HEK293 (cell line): ENCODE measurements at regions not wholly inside any gene's neighbourhood (a gene's known extent, or its start where the extent isn't known, plus 50 kb on each side); places are given as distances from the start of the nearest gene placed in this dataset.

ENCODE experiments used
- CTCF ChIA-PET: fragments of 350-600 bp; formaldehyde crosslinking; extraction: SDS; loops from one replicate; lab custom pipeline; 2021; ENCODE audit warnings: antibody characterized with exemption; lab: Yijun Ruan, JAX
- POLR2A ChIA-PET: fragments of 300-600 bp; formaldehyde crosslinking; extraction: SDS; loops from one replicate; lab custom pipeline; 2020; ENCODE audit warnings: antibody characterized with exemption, inconsistent platforms; lab: Yijun Ruan, JAX
- H3K27ac ChIP-seq: fragments of 200-500 bp; sonication (Bioruptor generic); 2 replicates; pipeline ENCODE4 v1.5.1; 2014; ENCODE audit warnings: low read depth, low read length, control low read depth, inconsistent platforms; ENCODE audit errors: extremely low read depth
- H3K36me3 ChIP-seq, 2 experiments: fragments of 200-500 bp in 1 of 2; sonication (Bioruptor generic) in 1 of 2; 1 replicate in 1 of 2; 2 replicates in 1 of 2; pipeline ENCODE4 v1.5.1; 2014 to 2017; ENCODE audit warnings: inconsistent platforms in 2 of 2, low read length in 2 of 2; ENCODE audit not compliant: control insufficient read depth in 2 of 2, insufficient read depth in 1 of 2
- H3K4me1 ChIP-seq: fragments of 200-500 bp; sonication (Bioruptor generic); 2 replicates; pipeline ENCODE4 v1.5.1; 2014; ENCODE audit warnings: mild to moderate bottlenecking, low read length, inconsistent platforms; ENCODE audit not compliant: control insufficient read depth, insufficient read depth
- H3K4me3 ChIP-seq: 2 replicates; pipeline ENCODE4 v1.5.1; 2011; ENCODE audit warnings: low read depth, mild to moderate bottlenecking, control low read depth, low read length, moderate library complexity
- H3K9me3 ChIP-seq: fragments of 200-500 bp; sonication (Bioruptor generic); 2 replicates; pipeline ENCODE4 v1.5.1; 2014; ENCODE audit warnings: low read depth, low read length, inconsistent platforms; ENCODE audit not compliant: control insufficient read depth, insufficient read depth
- SP2 ChIP-seq: fragments of 450-650 bp; formaldehyde crosslinking; IDR thresholded peaks from 2 replicates; pipeline ENCODE4 v1.5.1; 2016; ENCODE audit warnings: missing biosample characterization, missing genetic modification characterization
- YY1 ChIP-seq: fragments of 450-650 bp; formaldehyde crosslinking; IDR thresholded peaks from 2 replicates; pipeline ENCODE4 v1.5.1; 2018; ENCODE audit warnings: missing biosample characterization, missing genetic modification characterization
- ZBTB6 ChIP-seq: fragments of 450-650 bp; formaldehyde crosslinking; IDR thresholded peaks from 2 replicates; pipeline ENCODE4 v1.5.1; 2017; ENCODE audit warnings: missing biosample characterization, missing genetic modification characterization
- ZNF132 ChIP-seq: fragments of 450-650 bp; formaldehyde crosslinking; IDR thresholded peaks from 2 replicates; pipeline ENCODE4 v1.5.1; 2017; ENCODE audit warnings: missing biosample characterization, missing genetic modification characterization, borderline replicate concordance
- ZNF155 ChIP-seq: fragments of 450-650 bp; formaldehyde crosslinking; IDR thresholded peaks from 2 replicates; pipeline ENCODE4 v1.5.1; 2016; ENCODE audit warnings: missing biosample characterization, missing genetic modification characterization
- ZNF16 ChIP-seq: fragments of 450-650 bp; formaldehyde crosslinking; IDR thresholded peaks from 2 replicates; pipeline ENCODE4 v1.5.1; 2016; ENCODE audit warnings: low read depth, missing biosample characterization, missing genetic modification characterization
- ZNF280D ChIP-seq: fragments of 450-650 bp; formaldehyde crosslinking; IDR thresholded peaks from 2 replicates; pipeline ENCODE4 v1.5.1; 2016; ENCODE audit warnings: missing biosample characterization, missing genetic modification characterization
- ZNF350 ChIP-seq: fragments of 450-650 bp; formaldehyde crosslinking; IDR thresholded peaks from 2 replicates; pipeline ENCODE4 v1.5.0; 2017; ENCODE audit warnings: missing biosample characterization, mild to moderate bottlenecking, missing genetic modification characterization
- ZNF473 ChIP-seq: fragments of 450-650 bp; formaldehyde crosslinking; IDR thresholded peaks from 2 replicates; pipeline ENCODE4 v1.5.1; 2017; ENCODE audit warnings: missing biosample characterization, missing genetic modification characterization
- ZNF510 ChIP-seq: fragments of 450-650 bp; formaldehyde crosslinking; IDR thresholded peaks from 2 replicates; pipeline ENCODE4 v1.5.1; 2018; ENCODE audit warnings: mild to moderate bottlenecking, missing genetic modification characterization, missing biosample characterization; ENCODE audit not compliant: insufficient replicate concordance
- ZNF518A ChIP-seq: fragments of 450-650 bp; formaldehyde crosslinking; conservative IDR thresholded peaks from 2 replicates; pipeline ENCODE4 v1.5.1; 2016; ENCODE audit warnings: low read depth, missing biosample characterization, missing genetic modification characterization
- ZNF549 ChIP-seq: fragments of 450-650 bp; IDR thresholded peaks from 2 replicates; pipeline ENCODE4 v1.5.1; 2018; ENCODE audit warnings: missing biosample characterization, missing genetic modification characterization, mild to moderate bottlenecking, inconsistent platforms, moderate library complexity
- ZNF555 ChIP-seq: fragments of 450-650 bp; formaldehyde crosslinking; conservative IDR thresholded peaks from 2 replicates; pipeline ENCODE4 v1.5.1; 2017; ENCODE audit warnings: missing biosample characterization, mild to moderate bottlenecking, missing genetic modification characterization, inconsistent platforms
- ZNF571 ChIP-seq: fragments of 450-650 bp; formaldehyde crosslinking; IDR thresholded peaks from 2 replicates; pipeline ENCODE4 v1.5.0; 2017; ENCODE audit warnings: missing biosample characterization, missing genetic modification characterization
- ZNF626 ChIP-seq: fragments of 450-650 bp; sonication (Bioruptor Pico); formaldehyde crosslinking; IDR thresholded peaks from 2 replicates; pipeline ENCODE4 v1.5.1; 2018; ENCODE audit warnings: missing biosample characterization, missing genetic modification characterization, inconsistent platforms
- ZNF629 ChIP-seq: fragments of 450-650 bp; formaldehyde crosslinking; IDR thresholded peaks from 2 replicates; pipeline ENCODE4 v1.5.1; 2017; ENCODE audit warnings: missing biosample characterization, missing genetic modification characterization
- ZNF843 ChIP-seq: fragments of 450-650 bp; formaldehyde crosslinking; IDR thresholded peaks from 2 replicates; pipeline ENCODE4 v1.5.1; 2016; ENCODE audit warnings: missing biosample characterization, missing genetic modification characterization
- ZSCAN5A ChIP-seq: fragments of 450-650 bp; formaldehyde crosslinking; IDR thresholded peaks from 2 replicates; pipeline ENCODE4 v1.5.1; 2016; ENCODE audit warnings: missing biosample characterization, missing genetic modification characterization
- TF ChIP-seq, protein P1 (sequence below): fragments of 450-650 bp; formaldehyde crosslinking; IDR thresholded peaks from 2 replicates; pipeline ENCODE4 v1.5.1; 2016; ENCODE audit warnings: missing biosample characterization, missing genetic modification characterization

- no peaks in the 10 kb centered on the region for H3K36me3 ChIP-seq
- no peak overlapping the region for H3K4me3 ChIP-seq
- no peaks in the 10 kb centered on the region for H3K9me3 ChIP-seq
- no peaks in the 10 kb centered on the region for H3K4me1 ChIP-seq
- ChIA-PET CTCF (no interaction called here), POLR2A (no interaction called here)
- no peak overlapping the region for H3K27ac ChIP-seq
- TF ChIP-seq ZNF16 (tag by site-specific recombination): no peak
- TF ChIP-seq, protein P1, sequence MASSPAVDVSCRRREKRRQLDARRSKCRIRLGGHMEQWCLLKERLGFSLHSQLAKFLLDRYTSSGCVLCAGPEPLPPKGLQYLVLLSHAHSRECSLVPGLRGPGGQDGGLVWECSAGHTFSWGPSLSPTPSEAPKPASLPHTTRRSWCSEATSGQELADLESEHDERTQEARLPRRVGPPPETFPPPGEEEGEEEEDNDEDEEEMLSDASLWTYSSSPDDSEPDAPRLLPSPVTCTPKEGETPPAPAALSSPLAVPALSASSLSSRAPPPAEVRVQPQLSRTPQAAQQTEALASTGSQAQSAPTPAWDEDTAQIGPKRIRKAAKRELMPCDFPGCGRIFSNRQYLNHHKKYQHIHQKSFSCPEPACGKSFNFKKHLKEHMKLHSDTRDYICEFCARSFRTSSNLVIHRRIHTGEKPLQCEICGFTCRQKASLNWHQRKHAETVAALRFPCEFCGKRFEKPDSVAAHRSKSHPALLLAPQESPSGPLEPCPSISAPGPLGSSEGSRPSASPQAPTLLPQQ (tag by site-specific recombination): no peak
- TF ChIP-seq ZNF549 (tag by site-specific recombination): no peak
- TF ChIP-seq ZNF473 (tag by site-specific recombination): no peak
- no peak for TF ChIP-seq YY1
- no peak for TF ChIP-seq ZNF571 (tag by site-specific recombination)
- no peak for TF ChIP-seq ZBTB6 (tag by site-specific recombination)
- no peak for TF ChIP-seq ZNF132 (tag by site-specific recombination)
- TF ChIP-seq ZNF626: no peak
- TF ChIP-seq ZNF155 (tag by site-specific recombination): no peak
- no peak for TF ChIP-seq ZNF350 (tag by site-specific recombination)
- TF ChIP-seq ZNF510: no peak
- TF ChIP-seq ZNF629: no peak
- no peak for TF ChIP-seq ZNF280D (tag by site-specific recombination)
- no peak for TF ChIP-seq ZNF555 (tag by site-specific recombination)
- no peak for TF ChIP-seq ZNF518A
- TF ChIP-seq ZNF843 (tag by site-specific recombination): no peak
- no peak for TF ChIP-seq ZSCAN5A (tag by site-specific recombination)
- TF ChIP-seq SP2 (tag by site-specific recombination): no peak
Measured at GRCh38 chr20:10802236-10802635, 128.4 kb upstream of the JAG1 start.
